ENCODE measurements at regions not wholly inside any gene's neighbourhood (a gene's known extent, or its start where the extent isn't known, plus 50 kb on each side); places are given as distances from the start of the nearest gene placed in this dataset.
"Not testable (repeated sequence)": the region's sequence is repeated elsewhere in the genome, so short reads cannot be mapped to it uniquely, and the experiment has no call there.

DNA sequence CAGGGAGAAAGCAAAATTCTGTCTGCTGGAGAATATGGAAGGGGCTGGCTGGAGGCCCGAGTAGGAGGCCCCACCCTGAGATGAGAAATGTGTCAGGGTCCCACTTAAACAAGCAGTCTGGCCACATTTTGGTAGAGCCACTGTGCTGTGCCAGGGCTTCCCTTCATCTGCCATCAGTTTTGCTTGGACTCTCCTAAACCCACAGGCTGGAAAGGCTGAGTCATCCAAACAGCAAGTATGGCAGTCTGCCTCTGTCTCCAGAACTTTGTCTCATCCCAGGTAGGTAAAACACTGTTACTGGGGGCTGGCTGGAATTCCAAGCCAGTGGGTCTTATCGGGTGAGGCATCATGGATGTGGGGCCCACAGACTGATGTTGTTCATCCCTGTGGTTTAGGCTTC is 1390.6 kb downstream of the UQCRFS1 start:
- Mint-ChIP-seq H3K4me3 (no peak overlapping the region), H3K4me1 (no peaks in the 10 kb centered on the region), H3K27ac (no peak overlapping the region), H3K9me3 (peaks cover 74% of the 10 kb centered on the region), H3K36me3 (ENCODE audit: low read depth) (no peaks in the 10 kb centered on the region), H3K27me3 (ENCODE audit: low read depth, poor library complexity) (no peaks in the 10 kb centered on the region)
- no peak for DNase-seq
- TF ChIP-seq, protein P1, sequence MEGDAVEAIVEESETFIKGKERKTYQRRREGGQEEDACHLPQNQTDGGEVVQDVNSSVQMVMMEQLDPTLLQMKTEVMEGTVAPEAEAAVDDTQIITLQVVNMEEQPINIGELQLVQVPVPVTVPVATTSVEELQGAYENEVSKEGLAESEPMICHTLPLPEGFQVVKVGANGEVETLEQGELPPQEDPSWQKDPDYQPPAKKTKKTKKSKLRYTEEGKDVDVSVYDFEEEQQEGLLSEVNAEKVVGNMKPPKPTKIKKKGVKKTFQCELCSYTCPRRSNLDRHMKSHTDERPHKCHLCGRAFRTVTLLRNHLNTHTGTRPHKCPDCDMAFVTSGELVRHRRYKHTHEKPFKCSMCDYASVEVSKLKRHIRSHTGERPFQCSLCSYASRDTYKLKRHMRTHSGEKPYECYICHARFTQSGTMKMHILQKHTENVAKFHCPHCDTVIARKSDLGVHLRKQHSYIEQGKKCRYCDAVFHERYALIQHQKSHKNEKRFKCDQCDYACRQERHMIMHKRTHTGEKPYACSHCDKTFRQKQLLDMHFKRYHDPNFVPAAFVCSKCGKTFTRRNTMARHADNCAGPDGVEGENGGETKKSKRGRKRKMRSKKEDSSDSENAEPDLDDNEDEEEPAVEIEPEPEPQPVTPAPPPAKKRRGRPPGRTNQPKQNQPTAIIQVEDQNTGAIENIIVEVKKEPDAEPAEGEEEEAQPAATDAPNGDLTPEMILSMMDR (IDR thresholded peaks at IDR 0.05), result no peak

- Mint-ChIP-seq H3K9me3 (peaks cover 75% of the 10 kb centered on the region), H3K36me3 (ENCODE audit: low read depth) (no peaks in the 10 kb centered on the region), H3K4me1 (no peaks in the 10 kb centered on the region), H3K27me3 (ENCODE audit: low read depth, poor library complexity) (no peaks in the 10 kb centered on the region), H3K27ac (no peak overlapping the region), H3K4me3 (no peak overlapping the region)
- no peak for DNase-seq
- TF ChIP-seq, protein P1 (IDR thresholded peaks at IDR 0.05), result no peak
Measured at GRCh38 chr19:27821418-27822018, 1391.4 kb downstream of the UQCRFS1 start.

DNA sequence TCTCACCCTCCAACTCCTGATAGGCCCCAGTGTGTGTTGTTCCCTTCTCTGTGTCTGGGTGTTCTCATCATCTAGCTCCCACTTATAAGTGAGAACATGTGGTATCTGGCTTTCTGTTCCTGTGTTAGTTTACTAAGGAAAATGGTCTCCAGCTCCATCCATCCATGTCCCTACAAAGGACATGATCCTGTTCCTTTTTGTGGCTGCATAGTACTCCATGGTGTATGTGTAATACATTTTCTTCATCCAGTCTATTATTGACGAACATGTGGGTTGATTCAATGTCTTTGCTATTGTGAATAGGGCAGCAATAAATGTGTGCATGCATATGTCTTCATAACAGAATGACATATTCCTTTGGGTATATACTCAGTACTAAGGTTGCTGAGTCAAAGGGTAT is 1397.0 kb downstream of the UQCRFS1 start:
- Mint-ChIP-seq H3K4me1 (no peaks in the 10 kb centered on the region), H3K27ac (no peak overlapping the region), H3K9me3 (peaks cover 72% of the 10 kb centered on the region), H3K36me3 (ENCODE audit: low read depth) (no peaks in the 10 kb centered on the region), H3K27me3 (ENCODE audit: low read depth, poor library complexity) (no peaks in the 10 kb centered on the region), H3K4me3 (no peak overlapping the region)
- no peak for DNase-seq
- TF ChIP-seq, protein P1 (IDR thresholded peaks at IDR 0.05), result no peak

DNA sequence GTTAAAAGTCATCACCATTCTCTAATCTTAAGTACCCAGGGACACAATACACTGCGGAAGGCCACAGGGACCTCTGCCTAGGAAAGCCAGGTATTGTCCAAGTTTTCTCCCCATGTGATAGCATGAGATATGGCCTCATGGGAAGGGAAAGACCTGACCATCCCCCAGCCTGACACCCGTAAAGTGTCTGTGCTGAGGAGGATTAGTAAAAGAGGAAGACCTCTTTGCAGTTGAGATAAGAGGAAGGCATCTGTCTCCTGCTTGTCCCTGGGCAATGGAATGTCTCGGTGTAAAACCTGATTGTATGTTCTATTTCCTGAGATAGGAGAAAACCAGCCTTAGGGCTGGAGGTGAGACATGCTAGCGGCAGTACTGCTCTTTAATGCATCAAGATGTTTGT is 1398.1 kb downstream of the UQCRFS1 start:
- not testable (repeated sequence) for H3K4me3 Mint-ChIP-seq; H3K4me1 Mint-ChIP-seq; H3K27ac Mint-ChIP-seq; H3K27me3 Mint-ChIP-seq (ENCODE audit: low read depth, poor library complexity); DNase-seq; H3K36me3 Mint-ChIP-seq (ENCODE audit: low read depth)
- peaks cover 76% of the 10 kb centered on the region for H3K9me3 Mint-ChIP-seq

DNA sequence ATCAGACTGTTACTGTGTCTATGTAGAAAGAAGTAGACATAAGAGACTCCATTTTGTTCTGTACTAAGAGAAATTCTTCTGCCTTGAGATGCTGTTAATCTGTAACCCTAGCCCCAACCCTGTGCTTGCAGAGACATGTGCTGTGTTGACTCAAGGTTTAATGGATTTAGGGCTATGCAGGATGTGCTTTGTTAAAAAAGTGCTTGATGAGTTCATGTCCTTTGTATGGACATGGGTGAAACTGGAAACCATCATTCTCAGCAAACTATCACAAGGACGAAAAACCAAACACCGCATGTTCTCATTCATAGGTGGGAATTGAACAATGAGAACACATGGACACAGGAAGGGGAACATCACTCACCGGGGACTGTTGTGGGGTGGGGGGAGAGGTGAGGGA is 1398.7 kb downstream of the UQCRFS1 start:
- peaks cover 78% of the 10 kb centered on the region for H3K9me3 Mint-ChIP-seq
- H3K27me3 Mint-ChIP-seq (ENCODE audit: low read depth, poor library complexity); H3K27ac Mint-ChIP-seq; DNase-seq; H3K4me3 Mint-ChIP-seq; H3K36me3 Mint-ChIP-seq (ENCODE audit: low read depth); H3K4me1 Mint-ChIP-seq: not testable (repeated sequence)

- TF ChIP-seq, protein P1 (IDR thresholded peaks at IDR 0.05), result no peak
- H3K27me3 Mint-ChIP-seq (ENCODE audit: low read depth, poor library complexity), result no peaks in the 10 kb centered on the region
- H3K9me3 Mint-ChIP-seq, result peaks cover 76% of the 10 kb centered on the region
- no peak overlapping the region for H3K27ac Mint-ChIP-seq
- no peak overlapping the region for H3K4me3 Mint-ChIP-seq
- DNase-seq, result no peak
- H3K4me1 Mint-ChIP-seq, result no peaks in the 10 kb centered on the region
- H3K36me3 Mint-ChIP-seq (ENCODE audit: low read depth), result peaks cover 49% of the 10 kb centered on the region
Measured at GRCh38 chr19:27806471-27807070, 1406.4 kb downstream of the UQCRFS1 start.

GRCh38 chr19:27805848-27806247 is 1407.1 kb downstream of the UQCRFS1 start:
- Mint-ChIP-seq H3K4me3 (no peak overlapping the region), H3K4me1 (no peaks in the 10 kb centered on the region), H3K36me3 (ENCODE audit: low read depth) (peaks cover 57% of the 10 kb centered on the region), H3K27me3 (ENCODE audit: low read depth, poor library complexity) (no peaks in the 10 kb centered on the region), H3K27ac (no peak overlapping the region), H3K9me3 (peaks cover 82% of the 10 kb centered on the region)
- no peak for DNase-seq
- TF ChIP-seq, protein P1 (IDR thresholded peaks at IDR 0.05), result no peak
